A549 (cell line): ENCODE measurements at regions not wholly inside any gene's neighbourhood (a gene's known extent, or its start where the extent isn't known, plus 50 kb on each side); places are given as distances from the start of the nearest gene placed in this dataset.

Experiments used
- CHD4 ChIP-seq: fragments of 200-600 bp; sonication (generic); IDR thresholded peaks from 2 replicates; pipeline ENCODE4 v1.6.1; 2016; ENCODE audit warnings: antibody characterized with exemption, mild to moderate bottlenecking, borderline replicate concordance
- EP300 ChIP-seq, 2 experiments: fragments of >200 bp; sonication (Bioruptor Twin); formaldehyde crosslinking; IDR thresholded peaks; 2 replicates in 1 of 2; 3 replicates in 1 of 2; pipeline ENCODE4 v1.6.1; 2016 to 2017
- ESRRA ChIP-seq: fragments of 150-350 bp; IDR thresholded peaks from 2 replicates; pipeline ENCODE4 v1.6.1; 2014; ENCODE audit warnings: mild to moderate bottlenecking, low read length, borderline replicate concordance
- GATA3 ChIP-seq: IDR thresholded peaks from 2 replicates; pipeline ENCODE4 v1.6.1; 2012; ENCODE audit warnings: borderline replicate concordance
- HOXB5 ChIP-seq: fragments of 250-450 bp; sonication (Bioruptor Pico); IDR thresholded peaks from 2 replicates; pipeline ENCODE4 v1.5.0; 2020; ENCODE audit warnings: mild to moderate bottlenecking, moderate library complexity
- PHF8 ChIP-seq: fragments of 200-600 bp; sonication (generic); IDR thresholded peaks from 2 replicates; pipeline ENCODE4 v1.6.1; 2016; ENCODE audit warnings: low read depth, mild to moderate bottlenecking, antibody characterized with exemption, moderate library complexity, borderline replicate concordance
- POLR2A ChIP-seq: IDR thresholded peaks from 2 replicates; pipeline ENCODE4 v1.6.1; 2012; ENCODE audit warnings: mild to moderate bottlenecking, low read length
- TF ChIP-seq, protein P1 (sequence below): fragments of >200 bp; sonication (Bioruptor Twin); formaldehyde crosslinking; IDR thresholded peaks from 3 replicates; pipeline ENCODE4 v1.5.1; 2016
- TF ChIP-seq, protein P2 (sequence below): fragments of 200-600 bp; sonication (generic); IDR thresholded peaks from 2 replicates; pipeline ENCODE4 v1.6.1; 2016; ENCODE audit warnings: antibody characterized with exemption, mild to moderate bottlenecking, moderate library complexity
- TF ChIP-seq, protein P3 (sequence below): IDR thresholded peaks from 2 replicates; pipeline ENCODE4 v1.6.1; 2012
- TF ChIP-seq, protein P4 (sequence below): fragments of 450-650 bp; IDR thresholded peaks from 2 replicates; pipeline ENCODE4 v1.6.1; 2014; ENCODE audit warnings: antibody characterized with exemption

DNA sequence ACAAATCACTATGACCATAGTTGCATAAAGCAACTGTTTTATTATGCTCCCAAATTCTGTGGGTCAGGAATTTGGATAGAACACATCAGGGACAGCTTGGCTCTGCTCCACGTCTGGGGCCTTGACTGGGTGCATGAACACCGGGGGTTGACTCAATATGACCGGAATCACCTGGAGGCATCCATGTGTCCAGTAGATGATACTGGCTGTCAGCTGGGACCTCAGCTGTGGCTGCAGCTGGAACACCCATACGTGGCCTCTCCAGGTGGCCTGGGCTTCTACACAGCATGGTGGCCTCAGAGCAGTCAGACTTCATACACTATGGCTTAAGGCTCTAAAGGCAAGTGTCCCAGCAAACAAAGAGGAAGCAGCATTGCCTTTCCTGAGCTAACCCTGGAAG is 113.4 kb downstream of the NRN1 start:
- no peak for TF ChIP-seq PHF8
- TF ChIP-seq, protein P1, sequence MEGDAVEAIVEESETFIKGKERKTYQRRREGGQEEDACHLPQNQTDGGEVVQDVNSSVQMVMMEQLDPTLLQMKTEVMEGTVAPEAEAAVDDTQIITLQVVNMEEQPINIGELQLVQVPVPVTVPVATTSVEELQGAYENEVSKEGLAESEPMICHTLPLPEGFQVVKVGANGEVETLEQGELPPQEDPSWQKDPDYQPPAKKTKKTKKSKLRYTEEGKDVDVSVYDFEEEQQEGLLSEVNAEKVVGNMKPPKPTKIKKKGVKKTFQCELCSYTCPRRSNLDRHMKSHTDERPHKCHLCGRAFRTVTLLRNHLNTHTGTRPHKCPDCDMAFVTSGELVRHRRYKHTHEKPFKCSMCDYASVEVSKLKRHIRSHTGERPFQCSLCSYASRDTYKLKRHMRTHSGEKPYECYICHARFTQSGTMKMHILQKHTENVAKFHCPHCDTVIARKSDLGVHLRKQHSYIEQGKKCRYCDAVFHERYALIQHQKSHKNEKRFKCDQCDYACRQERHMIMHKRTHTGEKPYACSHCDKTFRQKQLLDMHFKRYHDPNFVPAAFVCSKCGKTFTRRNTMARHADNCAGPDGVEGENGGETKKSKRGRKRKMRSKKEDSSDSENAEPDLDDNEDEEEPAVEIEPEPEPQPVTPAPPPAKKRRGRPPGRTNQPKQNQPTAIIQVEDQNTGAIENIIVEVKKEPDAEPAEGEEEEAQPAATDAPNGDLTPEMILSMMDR = no peak
- TF ChIP-seq, protein P2, sequence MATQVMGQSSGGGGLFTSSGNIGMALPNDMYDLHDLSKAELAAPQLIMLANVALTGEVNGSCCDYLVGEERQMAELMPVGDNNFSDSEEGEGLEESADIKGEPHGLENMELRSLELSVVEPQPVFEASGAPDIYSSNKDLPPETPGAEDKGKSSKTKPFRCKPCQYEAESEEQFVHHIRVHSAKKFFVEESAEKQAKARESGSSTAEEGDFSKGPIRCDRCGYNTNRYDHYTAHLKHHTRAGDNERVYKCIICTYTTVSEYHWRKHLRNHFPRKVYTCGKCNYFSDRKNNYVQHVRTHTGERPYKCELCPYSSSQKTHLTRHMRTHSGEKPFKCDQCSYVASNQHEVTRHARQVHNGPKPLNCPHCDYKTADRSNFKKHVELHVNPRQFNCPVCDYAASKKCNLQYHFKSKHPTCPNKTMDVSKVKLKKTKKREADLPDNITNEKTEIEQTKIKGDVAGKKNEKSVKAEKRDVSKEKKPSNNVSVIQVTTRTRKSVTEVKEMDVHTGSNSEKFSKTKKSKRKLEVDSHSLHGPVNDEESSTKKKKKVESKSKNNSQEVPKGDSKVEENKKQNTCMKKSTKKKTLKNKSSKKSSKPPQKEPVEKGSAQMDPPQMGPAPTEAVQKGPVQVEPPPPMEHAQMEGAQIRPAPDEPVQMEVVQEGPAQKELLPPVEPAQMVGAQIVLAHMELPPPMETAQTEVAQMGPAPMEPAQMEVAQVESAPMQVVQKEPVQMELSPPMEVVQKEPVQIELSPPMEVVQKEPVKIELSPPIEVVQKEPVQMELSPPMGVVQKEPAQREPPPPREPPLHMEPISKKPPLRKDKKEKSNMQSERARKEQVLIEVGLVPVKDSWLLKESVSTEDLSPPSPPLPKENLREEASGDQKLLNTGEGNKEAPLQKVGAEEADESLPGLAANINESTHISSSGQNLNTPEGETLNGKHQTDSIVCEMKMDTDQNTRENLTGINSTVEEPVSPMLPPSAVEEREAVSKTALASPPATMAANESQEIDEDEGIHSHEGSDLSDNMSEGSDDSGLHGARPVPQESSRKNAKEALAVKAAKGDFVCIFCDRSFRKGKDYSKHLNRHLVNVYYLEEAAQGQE = no peak
- no peak for TF ChIP-seq EP300 (IDR thresholded peaks at IDR 0.05)
- TF ChIP-seq, protein P3, sequence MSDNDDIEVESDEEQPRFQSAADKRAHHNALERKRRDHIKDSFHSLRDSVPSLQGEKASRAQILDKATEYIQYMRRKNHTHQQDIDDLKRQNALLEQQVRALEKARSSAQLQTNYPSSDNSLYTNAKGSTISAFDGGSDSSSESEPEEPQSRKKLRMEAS = no peak
- TF ChIP-seq CHD4 = no peak
- no peak for TF ChIP-seq POLR2A
- no peak for TF ChIP-seq HOXB5 (CRISPR knock-in tag)
- TF ChIP-seq ESRRA = no peak
- TF ChIP-seq, protein P4, sequence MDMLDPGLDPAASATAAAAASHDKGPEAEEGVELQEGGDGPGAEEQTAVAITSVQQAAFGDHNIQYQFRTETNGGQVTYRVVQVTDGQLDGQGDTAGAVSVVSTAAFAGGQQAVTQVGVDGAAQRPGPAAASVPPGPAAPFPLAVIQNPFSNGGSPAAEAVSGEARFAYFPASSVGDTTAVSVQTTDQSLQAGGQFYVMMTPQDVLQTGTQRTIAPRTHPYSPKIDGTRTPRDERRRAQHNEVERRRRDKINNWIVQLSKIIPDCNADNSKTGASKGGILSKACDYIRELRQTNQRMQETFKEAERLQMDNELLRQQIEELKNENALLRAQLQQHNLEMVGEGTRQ = no peak
- TF ChIP-seq GATA3 = no peak
